ENCODE measurements at regions not wholly inside any gene's neighbourhood (a gene's known extent, or its start where the extent isn't known, plus 50 kb on each side); places are given as distances from the start of the nearest gene placed in this dataset.

- TF ChIP-seq ELF4 (IDR thresholded peaks at IDR 0.05) (no peak), SUZ12 (IDR thresholded peaks at IDR 0.05) (no peak), FOXA1 (IDR thresholded peaks at IDR 0.05) (no peak), ZNF384 (IDR thresholded peaks at IDR 0.05) (no peak), BHLHE40 (IDR thresholded peaks at IDR 0.05; ENCODE audit: borderline replicate concordance) (no peak), FOXM1 (IDR thresholded peaks at IDR 0.05; ENCODE audit: borderline replicate concordance) (no peak), CTBP1 (IDR thresholded peaks at IDR 0.05; ENCODE audit: borderline replicate concordance) (no peak), NFRKB (IDR thresholded peaks at IDR 0.05) (no peak), HDGF (IDR thresholded peaks at IDR 0.05; ENCODE audit: borderline replicate concordance) (no peak), SP1 (IDR thresholded peaks at IDR 0.05) (no peak), ARNT (IDR thresholded peaks at IDR 0.05) (no peak), TARDBP (IDR thresholded peaks at IDR 0.05) (no peak), FOXK2 (IDR thresholded peaks at IDR 0.05) (no peak), L3MBTL2 (conservative IDR thresholded peaks at IDR 0.05) (no peak)
These were observed 53.1 kb upstream of the BEND4 start for GRCh38 chr4:42205541-42205940.
